OCI-LY7 (cell line): ENCODE measurements at regions not wholly inside any gene's neighbourhood (a gene's known extent, or its start where the extent isn't known, plus 50 kb on each side); places are given as distances from the start of the nearest gene placed in this dataset.

ENCODE experiments used
- BruUV-seq: library from RNA; stranded (reverse); fragments of 400-500 nt; replicated peaks from 2 replicates; lab custom pipeline; 2021; lab: Mats Ljungman, UMichigan
- CTCF ChIA-PET: fragments of 300-600 bp; sonication (Branson Sonifier 250); formaldehyde crosslinking; loops from one replicate; lab custom pipeline; 2022; ENCODE audit warnings: antibody characterized with exemption; ENCODE audit not compliant: unreplicated experiment; lab: Charles Lee
- POLR2A ChIA-PET: fragments of 300-600 bp; sonication (Branson Sonifier 250); formaldehyde crosslinking; loops from one replicate; lab custom pipeline; 2022; ENCODE audit warnings: antibody characterized with exemption; lab: Charles Lee
- DNase-seq: peaks from one replicate; pipeline ENCODE4 v3.0.0-alpha.2; 2015; ENCODE audit warnings: low spot score
- H2AFZ ChIP-seq: fragments of 200-600 bp; sonication (generic), shearing (Covaris generic); 2 replicates; pipeline ENCODE4 v1.6.1; 2014; ENCODE audit warnings: mild to moderate bottlenecking, antibody characterized with exemption, low read length, moderate library complexity
- H3K27ac ChIP-seq: fragments of 200-600 bp; sonication (generic); 2 replicates; pipeline ENCODE4 v1.5.1; 2014; ENCODE audit warnings: mixed run types, low read depth, mild to moderate bottlenecking, moderate library complexity, low read length, inconsistent platforms; ENCODE audit not compliant: poor library complexity, severe bottlenecking
- H3K36me3 ChIP-seq: fragments of 200-600 bp; sonication (generic); 2 replicates; pipeline ENCODE4 v1.6.1; 2014; ENCODE audit warnings: mild to moderate bottlenecking, antibody characterized with exemption, low read length, moderate library complexity, mixed read lengths; ENCODE audit not compliant: insufficient read depth
- H3K4me1 ChIP-seq: fragments of 200-600 bp; sonication (generic); 2 replicates; pipeline ENCODE4 v1.5.1; 2014; ENCODE audit warnings: mild to moderate bottlenecking, low read length; ENCODE audit not compliant: insufficient read depth, poor library complexity, severe bottlenecking
- H3K4me2 ChIP-seq: fragments of 200-600 bp; sonication (generic); 2 replicates; pipeline ENCODE4 v1.6.1; 2014; ENCODE audit warnings: mild to moderate bottlenecking, low read length
- H3K4me3 ChIP-seq: fragments of 200-600 bp; sonication (generic); 2 replicates; pipeline ENCODE4 v1.5.1; 2014; ENCODE audit warnings: mild to moderate bottlenecking, low read depth, low read length; ENCODE audit not compliant: poor library complexity, severe bottlenecking
- H3K79me2 ChIP-seq: fragments of 200-600 bp; sonication (generic); 2 replicates; pipeline ENCODE4 v1.6.1; 2016; ENCODE audit warnings: low read depth, mild to moderate bottlenecking, low read length, moderate library complexity, mixed read lengths; ENCODE audit not compliant: insufficient read depth
- H3K9me2 ChIP-seq: fragments of 200-600 bp; sonication (generic); 2 replicates; pipeline ENCODE4 v1.6.1; 2016; ENCODE audit warnings: mild to moderate bottlenecking, low read length, mixed read lengths; ENCODE audit not compliant: insufficient read depth
- H3K9me3 ChIP-seq: fragments of 200-600 bp; sonication (generic); 2 replicates; pipeline ENCODE4 v1.6.1; 2014; ENCODE audit warnings: mild to moderate bottlenecking, mixed run types, low read length, mixed read lengths
- H4K20me1 ChIP-seq: fragments of 200-600 bp; sonication (generic); 2 replicates; pipeline ENCODE4 v1.6.1; 2014; ENCODE audit warnings: mild to moderate bottlenecking, antibody characterized with exemption, low read length, moderate library complexity, mixed read lengths; ENCODE audit not compliant: insufficient read depth
- CTCF ChIP-seq: fragments of 200-600 bp; sonication (generic); conservative IDR thresholded peaks from 2 replicates; pipeline ENCODE4 v1.5.1; 2014; ENCODE audit warnings: mild to moderate bottlenecking, antibody characterized with exemption, low read length, moderate library complexity, mixed read lengths
- EZH2phosphoT487 ChIP-seq: fragments of 200-600 bp; sonication (generic); IDR thresholded peaks from 2 replicates; pipeline ENCODE4 v1.6.1; 2018; ENCODE audit warnings: low read depth, borderline replicate concordance, mild to moderate bottlenecking, mixed run types, antibody characterized with exemption, low read length, moderate library complexity, mixed read lengths
- intact Hi-C: fragments of 100-400 bp; cut with micrococcal nuclease; formaldehyde crosslinking; loops from one replicate; pipeline ENCODE4 v1.10.0; 2022; ENCODE audit not compliant: unreplicated experiment

GRCh38 chr22:22786301-22787115, 101.1 kb upstream of the IGLL5 start:
- TF ChIP-seq CTCF (no peak), EZH2phosphoT487 (no peak)
- Histone ChIP-seq H3K36me3 (no peaks in the 10 kb centered on the region), H2AFZ (no peak overlapping the region), H3K9me3 (no peaks in the 10 kb centered on the region), H3K4me2 (no peak overlapping the region), H3K79me2 (no peaks in the 10 kb centered on the region), H3K4me3 (no peak overlapping the region), H3K4me1 (no peaks in the 10 kb centered on the region), H4K20me1 (no peaks in the 10 kb centered on the region), H3K9me2 (no peaks in the 10 kb centered on the region), H3K27ac (no peak overlapping the region)
- intact Hi-C loops: loop anchor here (10.0 kb wide), 1 partner anchor 58 kb away; no protein-coding TSS in a partner anchor
- ChIA-PET POLR2A (interaction anchor here (0.9 kb wide), 1 partner anchor 695 kb away, joined by 3 read pairs; no protein-coding TSS in a partner anchor), CTCF (interaction anchor here (1.8 kb wide), 1 partner anchor 33 kb away, joined by 4 read pairs; no protein-coding TSS in a partner anchor)
- no peak for DNase-seq
- no TSS peak for BruUV-seq

GRCh38 chr22:22787151-22787550, 100.5 kb upstream of the IGLL5 start:
- Histone ChIP-seq H3K4me3 (no peak overlapping the region), H4K20me1 (no peaks in the 10 kb centered on the region), H3K4me2 (no peak overlapping the region), H3K4me1 (no peaks in the 10 kb centered on the region), H3K36me3 (no peaks in the 10 kb centered on the region), H3K9me3 (no peaks in the 10 kb centered on the region), H3K27ac (no peak overlapping the region), H3K9me2 (no peaks in the 10 kb centered on the region), H3K79me2 (no peaks in the 10 kb centered on the region), H2AFZ (no peak overlapping the region)
- TF ChIP-seq EZH2phosphoT487: no peak
- TF ChIP-seq CTCF: no peak
- POLR2A ChIA-PET: no interaction called here
- BruUV-seq: no TSS peak
- CTCF ChIA-PET: interaction anchor here (1.5 to 1.8 kb wide), 2 partner anchors 34 to 97 kb away, joined by 4 to 5 read pairs; no protein-coding TSS in a partner anchor
- no peak for DNase-seq
- intact Hi-C loops: loop anchor here (10.0 kb wide), 1 partner anchor 58 kb away; no protein-coding TSS in a partner anchor
